Cardiac muscle cell (in vitro differentiated cells and primary cell): ENCODE measurements at regions not wholly inside any gene's neighbourhood (a gene's known extent, or its start where the extent isn't known, plus 50 kb on each side); places are given as distances from the start of the nearest gene placed in this dataset.

Experiments used
- DNase-seq, 2 donors: peaks; one replicate each; pipeline versions ENCODE4 v3.0.0 to v3.0.0-alpha.2; 2010 to 2017; ENCODE audit warnings: low read depth in 1 of 2, low spot score in 1 of 2
- H3K27ac ChIP-seq: fragments of 200-600 bp; sonication (generic); 2 replicates; pipeline ENCODE4 v1.5.1; 2016
- H3K27me3 ChIP-seq: fragments of 200-600 bp; sonication (generic); 2 replicates; pipeline ENCODE4 v1.6.0; 2016; ENCODE audit warnings: control low read depth
- H3K36me3 ChIP-seq: fragments of 200-600 bp; sonication (generic); 2 replicates; pipeline ENCODE4 v1.5.1; 2016; ENCODE audit warnings: control low read depth
- H3K4me1 ChIP-seq: fragments of 200-600 bp; sonication (generic); 2 replicates; pipeline ENCODE4 v1.8.1; 2017; ENCODE audit warnings: low read depth, mild to moderate bottlenecking, mixed run types
- H3K4me3 ChIP-seq: fragments of 200-600 bp; sonication (generic); 2 replicates; pipeline ENCODE4 v1.5.1; 2016; ENCODE audit warnings: mild to moderate bottlenecking
- H3K9me3 ChIP-seq: fragments of 200-600 bp; sonication (generic); 2 replicates; pipeline ENCODE4 v1.5.1; 2017; ENCODE audit warnings: low read depth, mild to moderate bottlenecking, control low read depth
- TF ChIP-seq, protein P1 (sequence below): IDR thresholded peaks from 2 replicates; pipeline ENCODE4 v1.5.1; 2012; ENCODE audit warnings: low read depth, mild to moderate bottlenecking, low read length

DNA sequence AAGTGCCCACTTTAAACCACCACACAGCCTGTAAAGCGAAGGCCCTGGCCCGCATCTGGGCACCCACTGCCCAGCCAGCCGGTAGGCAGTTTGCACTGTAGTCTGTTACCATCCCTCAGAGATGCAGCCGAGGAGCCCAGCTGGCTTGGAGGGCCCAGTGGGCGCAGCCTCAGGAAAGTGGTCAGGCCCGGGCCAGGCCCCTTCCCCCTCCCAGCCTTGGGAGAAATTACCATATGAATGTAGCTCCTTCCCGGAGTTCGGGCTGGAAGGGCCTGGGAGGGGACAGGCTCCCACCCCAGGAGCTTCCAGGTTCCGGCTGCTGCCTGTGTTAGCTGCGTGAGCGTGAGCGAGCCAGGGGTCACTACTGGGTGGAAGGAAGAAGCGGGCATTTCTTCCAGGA, 325.4 kb downstream of the SEC14L1 start:
- Histone ChIP-seq H3K4me3 (no peak overlapping the region), H3K27ac (peak overlapping the region; percentile 96), H3K27me3 (no peaks in the 10 kb centered on the region), H3K9me3 (no peaks in the 10 kb centered on the region), H3K36me3 (no peaks in the 10 kb centered on the region), H3K4me1 (peaks cover 64% of the 10 kb centered on the region)
- TF ChIP-seq, protein P1, sequence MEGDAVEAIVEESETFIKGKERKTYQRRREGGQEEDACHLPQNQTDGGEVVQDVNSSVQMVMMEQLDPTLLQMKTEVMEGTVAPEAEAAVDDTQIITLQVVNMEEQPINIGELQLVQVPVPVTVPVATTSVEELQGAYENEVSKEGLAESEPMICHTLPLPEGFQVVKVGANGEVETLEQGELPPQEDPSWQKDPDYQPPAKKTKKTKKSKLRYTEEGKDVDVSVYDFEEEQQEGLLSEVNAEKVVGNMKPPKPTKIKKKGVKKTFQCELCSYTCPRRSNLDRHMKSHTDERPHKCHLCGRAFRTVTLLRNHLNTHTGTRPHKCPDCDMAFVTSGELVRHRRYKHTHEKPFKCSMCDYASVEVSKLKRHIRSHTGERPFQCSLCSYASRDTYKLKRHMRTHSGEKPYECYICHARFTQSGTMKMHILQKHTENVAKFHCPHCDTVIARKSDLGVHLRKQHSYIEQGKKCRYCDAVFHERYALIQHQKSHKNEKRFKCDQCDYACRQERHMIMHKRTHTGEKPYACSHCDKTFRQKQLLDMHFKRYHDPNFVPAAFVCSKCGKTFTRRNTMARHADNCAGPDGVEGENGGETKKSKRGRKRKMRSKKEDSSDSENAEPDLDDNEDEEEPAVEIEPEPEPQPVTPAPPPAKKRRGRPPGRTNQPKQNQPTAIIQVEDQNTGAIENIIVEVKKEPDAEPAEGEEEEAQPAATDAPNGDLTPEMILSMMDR = no peak
- DNase-seq = peak in 1 of 2 donors; percentile 61

DNA sequence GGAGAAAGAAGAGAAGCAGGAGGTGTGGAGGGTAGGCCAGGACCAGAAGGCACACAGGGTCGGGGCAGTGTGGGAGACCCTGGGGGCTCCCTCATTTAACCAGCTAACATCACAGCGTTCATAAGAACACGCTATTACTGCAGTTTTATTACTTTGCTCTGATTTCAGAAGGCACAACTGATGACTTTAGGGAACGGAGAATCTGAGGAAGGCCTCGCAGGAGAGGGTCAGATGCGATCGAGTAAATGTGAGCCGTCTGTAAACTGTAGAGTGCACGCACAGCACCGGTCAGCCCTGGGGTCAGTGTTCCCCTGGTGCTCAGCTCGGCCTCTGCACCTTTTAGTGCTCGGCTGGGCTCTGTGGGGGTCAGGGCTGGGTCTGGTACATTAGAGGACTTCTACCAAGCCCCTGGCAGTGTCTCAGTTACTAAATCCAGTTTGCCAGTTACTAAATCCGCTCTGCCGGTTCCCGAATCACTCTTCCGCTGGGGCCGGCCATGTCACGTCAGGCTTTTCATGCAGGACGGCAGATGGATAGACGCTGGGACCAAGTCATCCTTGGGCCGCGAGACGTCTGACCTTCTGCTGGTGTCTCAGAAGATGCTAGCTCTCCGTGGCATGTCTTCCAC, 325.9 kb downstream of the SEC14L1 start:
- DNase-seq = no peak
- no peaks in the 10 kb centered on the region for H3K36me3 ChIP-seq
- H3K4me3 ChIP-seq = no peak overlapping the region

GRCh38 chr17:77467521-77467920, 326.8 kb downstream of the SEC14L1 start:
- TF ChIP-seq, protein P1 = no peak
- Histone ChIP-seq H3K27me3 (no peaks in the 10 kb centered on the region), H3K9me3 (no peaks in the 10 kb centered on the region), H3K4me1 (peaks cover 59% of the 10 kb centered on the region), H3K36me3 (no peaks in the 10 kb centered on the region), H3K4me3 (no peak overlapping the region), H3K27ac (peak overlapping the region; percentile 96)
- DNase-seq = no peak

More for the DNA sequence above, 325.9 kb downstream of the SEC14L1 start:
- H3K9me3 ChIP-seq = no peaks in the 10 kb centered on the region
- H3K4me1 ChIP-seq = peaks cover 60% of the 10 kb centered on the region
- TF ChIP-seq, protein P1 = no peak
- H3K27ac ChIP-seq = peak overlapping the region; percentile 96
- no peaks in the 10 kb centered on the region for H3K27me3 ChIP-seq

DNA sequence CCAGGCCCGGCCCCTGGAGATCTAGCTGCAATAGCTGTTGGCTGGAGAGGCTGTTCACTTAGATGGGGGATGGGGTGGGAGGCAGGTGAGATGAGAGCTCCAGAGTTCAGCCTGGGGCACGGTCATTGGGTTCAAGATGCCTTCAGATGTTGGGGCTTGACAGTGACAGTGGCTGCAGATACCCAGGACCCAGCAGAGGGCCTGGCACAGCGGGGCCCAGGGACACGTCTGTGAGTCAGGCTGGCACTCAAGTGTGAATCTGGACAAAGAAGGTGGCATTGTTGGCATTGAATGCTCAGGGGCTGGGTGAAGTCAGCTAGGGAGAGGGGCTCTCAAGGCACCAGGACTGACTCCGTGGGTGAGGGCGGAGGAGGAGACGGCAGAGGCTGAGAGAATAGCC, 328.1 kb downstream of the SEC14L1 start:
- Histone ChIP-seq H3K36me3 (no peaks in the 10 kb centered on the region), H3K9me3 (no peaks in the 10 kb centered on the region), H3K27me3 (no peaks in the 10 kb centered on the region), H3K27ac (peak overlapping the region; percentile 96), H3K4me3 (no peak overlapping the region), H3K4me1 (peaks cover 72% of the 10 kb centered on the region)
- DNase-seq = no peak
- TF ChIP-seq, protein P1 = no peak

DNA sequence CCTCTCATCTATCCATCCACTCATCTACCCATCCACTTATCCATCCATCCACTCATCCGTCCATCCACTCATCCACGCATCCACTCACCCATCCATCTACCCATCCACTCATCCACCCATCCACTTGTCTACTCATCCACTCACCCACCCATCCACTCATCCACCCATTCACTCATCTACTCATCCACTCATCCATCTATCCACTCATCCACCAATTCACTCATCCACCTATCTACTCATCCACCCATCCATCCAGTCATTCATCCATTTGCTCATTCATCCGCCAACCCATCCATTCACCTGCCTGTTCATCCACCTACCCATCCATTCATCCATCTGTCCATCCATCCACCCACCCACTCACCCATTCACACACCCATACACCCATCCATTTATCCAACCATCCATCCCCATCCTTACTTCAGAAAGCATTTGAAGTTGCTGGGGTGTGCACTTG, 329.6 kb downstream of the SEC14L1 start:
- no peak for DNase-seq
- H3K27me3 ChIP-seq = no peaks in the 10 kb centered on the region
- H3K4me3 ChIP-seq = no peak overlapping the region
- H3K9me3 ChIP-seq = no peaks in the 10 kb centered on the region
- TF ChIP-seq, protein P1 = no peak
- no peaks in the 10 kb centered on the region for H3K36me3 ChIP-seq
- H3K27ac ChIP-seq = peak overlapping the region; percentile 96
- H3K4me1 ChIP-seq = peaks cover 82% of the 10 kb centered on the region
